ENCODE measurements at regions not wholly inside any gene's neighbourhood (a gene's known extent, or its start where the extent isn't known, plus 50 kb on each side); places are given as distances from the start of the nearest gene placed in this dataset.

DNA sequence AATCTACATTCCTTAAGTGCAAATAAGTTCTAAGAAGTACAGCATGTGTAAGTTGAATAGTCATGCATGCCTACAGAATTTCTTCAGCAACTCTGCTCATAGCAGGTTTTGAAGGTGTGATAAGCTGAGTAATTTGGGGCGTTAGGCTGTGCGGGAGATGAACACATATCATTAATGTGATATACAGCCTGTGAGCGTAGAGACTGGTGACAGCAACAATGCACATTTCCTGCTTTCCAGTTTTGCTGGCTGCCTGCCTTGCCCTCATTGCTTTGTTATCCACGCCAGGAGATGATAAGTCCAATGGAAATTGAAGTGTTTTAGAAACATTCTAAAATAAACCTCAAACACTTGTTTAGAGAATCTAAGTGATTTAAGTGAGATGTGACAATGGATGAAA lies 1709.4 kb downstream of the ARAP2 start:
- ATAC-seq (no peak), DNase-seq (ENCODE audit: low read depth, low spot score) (no peak)
- CTCF ChIA-PET, result no interaction called here
- intact Hi-C loops (cut with micrococcal nuclease; ENCODE audit: unreplicated experiment) (no loop called here), in situ Hi-C loops (cut with HindIII; ENCODE audit: low pct_unique_long_range_greater_than_20kb, low sequenced_read_pairs) (no loop called here)
- TF ChIP-seq POLR2AphosphoS5 (IDR thresholded peaks at IDR 0.05; ENCODE audit: low read depth, low read length), result no peak
- no peak for TF ChIP-seq REST (IDR thresholded peaks at IDR 0.05; ENCODE audit: insufficient read depth in 1 of 2, low read depth in 2 of 2, low read length in 1 of 2)
- no peak for TF ChIP-seq TCF7L2 (IDR thresholded peaks at IDR 0.05; ENCODE audit: low read depth, low read length)
- no peak for TF ChIP-seq SIN3A (IDR thresholded peaks at IDR 0.05; ENCODE audit: borderline replicate concordance, insufficient read depth, low read depth, low read length)
- TF ChIP-seq CTCF (IDR thresholded peaks at IDR 0.05), result no peak
- no TSS peak for BruUV-seq (replicated peaks)
- Histone ChIP-seq H3K4me1 (ENCODE audit: control insufficient read depth, insufficient read depth, low read length) (no peaks in the 10 kb centered on the region), H3K27me3 (ENCODE audit: control insufficient read depth, insufficient read depth, low read length) (no peaks in the 10 kb centered on the region), H3K4me3 (ENCODE audit: low read depth in 2 of 2, low read length in 2 of 2) (no peak overlapping the region), H3K36me3 (ENCODE audit: control insufficient read depth, insufficient read depth, low read length) (no peaks in the 10 kb centered on the region), H3K9me3 (ENCODE audit: control insufficient read depth, insufficient read depth, low read depth, low read length) (no peaks in the 10 kb centered on the region), H3K27ac (ENCODE audit: low read length) (no peak overlapping the region)
- POLR2A ChIA-PET, result no interaction called here

- H3K4me3 ChIP-seq (ENCODE audit: low read depth in 2 of 2, low read length in 2 of 2), result no peak overlapping the region
- no peaks in the 10 kb centered on the region for H3K27me3 ChIP-seq (ENCODE audit: control insufficient read depth, insufficient read depth, low read length)
- no peaks in the 10 kb centered on the region for H3K9me3 ChIP-seq (ENCODE audit: control insufficient read depth, insufficient read depth, low read depth, low read length)
- ChIA-PET CTCF (no interaction called here), POLR2A (no interaction called here)
- in situ Hi-C loops (cut with HindIII; ENCODE audit: low pct_unique_long_range_greater_than_20kb, low sequenced_read_pairs) (no loop called here), intact Hi-C loops (cut with micrococcal nuclease; ENCODE audit: unreplicated experiment) (no loop called here)
- ATAC-seq (no peak), DNase-seq (ENCODE audit: low read depth, low spot score) (no peak)
- no peaks in the 10 kb centered on the region for H3K4me1 ChIP-seq (ENCODE audit: control insufficient read depth, insufficient read depth, low read length)
- TF ChIP-seq CTCF (IDR thresholded peaks at IDR 0.05) (no peak), POLR2AphosphoS5 (IDR thresholded peaks at IDR 0.05; ENCODE audit: low read depth, low read length) (no peak), TCF7L2 (IDR thresholded peaks at IDR 0.05; ENCODE audit: low read depth, low read length) (no peak), REST (IDR thresholded peaks at IDR 0.05; ENCODE audit: insufficient read depth in 1 of 2, low read depth in 2 of 2, low read length in 1 of 2) (no peak), SIN3A (IDR thresholded peaks at IDR 0.05; ENCODE audit: borderline replicate concordance, insufficient read depth, low read depth, low read length) (no peak)
- H3K27ac ChIP-seq (ENCODE audit: low read length), result no peak overlapping the region
- BruUV-seq (replicated peaks), result no TSS peak
- H3K36me3 ChIP-seq (ENCODE audit: control insufficient read depth, insufficient read depth, low read length), result no peaks in the 10 kb centered on the region
Measured at GRCh38 chr4:34566091-34566490, 1678.2 kb downstream of the ARAP2 start.

Measured in Panc1 (cell line).